ENCODE measurements at regions not wholly inside any gene's neighbourhood (a gene's known extent, or its start where the extent isn't known, plus 50 kb on each side); places are given as distances from the start of the nearest gene placed in this dataset.
"Not testable (repeated sequence)": the region's sequence is repeated elsewhere in the genome, so short reads cannot be mapped to it uniquely, and the experiment has no call there.

DNA sequence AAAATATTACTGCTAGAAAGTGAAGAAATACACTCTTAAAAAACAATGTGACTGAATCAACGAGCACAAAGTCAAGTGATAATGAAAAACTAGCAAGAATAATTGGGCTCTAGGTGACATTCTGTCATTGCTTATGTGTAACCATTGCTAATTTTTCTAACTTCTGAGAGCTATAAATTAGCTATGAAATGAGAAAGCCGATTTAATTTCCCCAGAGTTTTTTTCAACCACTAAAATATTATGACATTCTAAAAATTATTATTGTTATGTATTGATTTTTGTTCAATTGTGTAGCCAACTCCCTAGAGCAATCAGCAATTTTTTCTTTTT, 458.6 kb upstream of the ATXN8OS start:
- DNase-seq (ENCODE audit: low read depth in 3 of 3, low spot score in 2 of 3): no peak

DNA sequence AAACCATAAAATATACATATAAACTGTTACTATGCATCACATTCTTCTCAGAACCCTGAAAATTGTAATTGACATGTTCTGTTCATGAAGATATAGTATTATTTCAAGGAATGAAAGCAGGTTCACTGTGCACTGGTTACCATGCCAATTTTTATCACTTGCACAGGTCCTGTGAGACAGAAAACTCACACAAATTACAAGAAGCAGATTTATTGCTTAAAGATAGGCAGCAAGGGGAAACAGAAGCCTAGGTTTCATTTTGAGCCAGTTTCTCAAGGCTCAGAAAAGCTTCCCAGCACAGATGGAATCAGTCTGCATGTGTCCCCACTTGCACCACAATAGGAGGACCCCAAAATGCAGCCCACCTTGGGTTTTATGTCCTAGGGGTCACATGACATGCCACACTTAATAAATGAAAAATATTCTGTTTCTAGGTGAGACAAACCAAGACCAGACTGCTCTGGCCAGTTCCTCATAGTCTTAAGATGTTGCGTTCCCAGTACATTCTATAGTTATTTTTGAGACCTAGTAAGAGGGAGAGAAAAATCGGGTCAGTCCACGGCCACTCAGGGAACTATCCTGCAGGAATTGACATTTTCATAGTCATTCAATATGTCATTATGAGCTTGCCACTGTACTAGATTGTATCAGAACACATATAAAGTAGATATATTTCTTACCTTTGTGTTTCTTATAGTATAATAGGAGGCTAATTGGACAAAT, 459.1 kb upstream of the ATXN8OS start:
- DNase-seq (ENCODE audit: low read depth in 3 of 3, low spot score in 2 of 3): no peak

DNA sequence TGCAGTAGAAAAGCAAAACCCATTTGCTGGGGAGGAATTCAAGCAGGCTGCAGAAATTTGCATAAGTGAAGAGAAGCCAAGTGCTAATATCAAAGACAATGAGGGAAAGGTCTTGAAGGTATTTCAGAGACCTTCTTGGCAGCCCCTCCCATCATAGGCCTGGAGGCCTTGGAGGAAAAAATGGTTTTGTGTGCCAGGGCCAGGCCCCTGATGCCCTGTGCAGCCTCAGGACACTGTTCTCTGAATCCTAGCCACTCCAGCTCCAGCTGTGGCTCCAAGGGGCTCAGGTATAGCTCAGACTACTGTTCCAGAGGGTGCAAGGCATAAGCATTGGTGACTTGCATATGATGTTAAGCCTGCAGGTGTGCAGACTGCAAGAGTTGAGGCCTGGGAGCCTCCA, 463.2 kb upstream of the ATXN8OS start:
- DNase-seq (ENCODE audit: low read depth in 3 of 3, low spot score in 2 of 3): no peak

DNA sequence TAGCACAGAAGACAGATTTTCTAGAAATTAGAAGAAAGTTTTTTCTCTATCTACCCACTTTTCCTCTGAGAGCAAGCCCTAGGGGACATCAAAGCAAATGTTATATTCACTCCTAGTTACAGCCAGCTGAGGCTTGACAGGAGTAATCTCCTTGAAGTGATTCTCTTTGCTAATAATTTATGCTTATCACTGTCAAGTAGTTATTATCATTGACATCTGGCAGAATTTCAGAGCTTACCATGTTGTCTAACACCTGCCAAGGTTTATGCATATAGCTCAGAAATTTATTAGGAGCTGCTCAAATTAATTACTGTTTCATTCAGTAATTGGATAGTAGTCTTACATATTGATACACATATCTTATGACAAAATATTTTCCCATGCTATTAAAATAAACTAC, 465.9 kb upstream of the ATXN8OS start:
- no peak for DNase-seq (ENCODE audit: low read depth in 3 of 3, low spot score in 2 of 3)

DNA sequence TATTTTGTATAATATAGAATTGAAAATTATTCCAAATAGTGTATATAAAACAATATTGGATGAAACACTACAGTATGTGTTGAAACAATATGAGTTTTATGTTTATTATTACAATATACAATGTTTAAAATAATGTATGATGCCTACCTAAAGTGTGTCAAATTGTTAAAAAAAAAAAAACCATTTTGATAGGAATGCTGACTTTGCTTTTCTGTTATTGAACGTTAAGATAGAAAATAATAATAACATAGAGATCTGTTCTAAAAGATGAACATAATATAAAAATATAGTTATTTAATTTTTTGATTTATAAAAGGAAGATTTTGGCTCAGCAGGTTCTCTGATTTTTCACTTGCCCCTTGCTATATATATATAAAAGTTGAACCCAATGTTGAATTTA, 474.6 kb upstream of the ATXN8OS start:
- DNase-seq (ENCODE audit: low read depth in 3 of 3, low spot score in 2 of 3): no peak

GRCh38 chr13:69623973-69624372, 483.7 kb upstream of the ATXN8OS start:
- DNase-seq (ENCODE audit: low read depth in 3 of 3, low spot score in 2 of 3): no peak

- DNase-seq (ENCODE audit: low read depth in 3 of 3, low spot score in 2 of 3): no peak
These were observed 488.0 kb upstream of the ATXN8OS start for GRCh38 chr13:69619651-69620050.

GRCh38 chr13:69618838-69619237, 488.8 kb upstream of the ATXN8OS start:
- DNase-seq (ENCODE audit: low read depth in 3 of 3, low spot score in 2 of 3): no peak

GRCh38 chr13:69618393-69618792, 489.2 kb upstream of the ATXN8OS start:
- DNase-seq (ENCODE audit: low read depth in 3 of 3, low spot score in 2 of 3): no peak

- no peak for DNase-seq (ENCODE audit: low read depth in 3 of 3, low spot score in 2 of 3)
These were observed 490.0 kb upstream of the ATXN8OS start for GRCh38 chr13:69617587-69617986.

GRCh38 chr13:69616396-69616795, 491.2 kb upstream of the ATXN8OS start:
- no peak for DNase-seq (ENCODE audit: low read depth in 3 of 3, low spot score in 2 of 3)

DNA sequence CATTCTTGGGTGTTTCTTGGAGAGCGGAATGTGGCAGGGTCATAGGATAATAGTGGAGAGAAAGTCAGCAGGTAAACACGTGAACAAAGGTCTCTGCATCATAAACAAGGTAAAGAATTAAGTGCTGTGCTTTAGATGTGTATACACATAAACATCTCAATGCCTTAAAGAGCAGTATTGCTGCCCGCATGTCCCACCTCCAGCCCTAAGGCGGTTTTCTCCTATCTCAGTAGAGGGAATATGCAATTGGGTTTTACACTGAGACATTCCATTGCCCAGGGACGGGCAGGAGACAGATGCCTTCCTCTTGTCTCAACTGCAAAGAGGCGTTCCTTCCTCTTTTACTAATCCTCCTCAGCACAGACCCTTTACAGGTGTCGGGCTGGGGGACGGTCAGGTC, 492.6 kb upstream of the ATXN8OS start:
- DNase-seq (ENCODE audit: low read depth in 3 of 3, low spot score in 2 of 3): not testable (repeated sequence)

GRCh38 chr13:69604698-69605097, 502.9 kb upstream of the ATXN8OS start:
- DNase-seq (ENCODE audit: low read depth in 3 of 3, low spot score in 2 of 3): no peak

GRCh38 chr13:69603144-69603853, 504.3 kb upstream of the ATXN8OS start:
- DNase-seq (ENCODE audit: low read depth in 3 of 3, low spot score in 2 of 3): no peak

GRCh38 chr13:69601661-69602060, 506.0 kb upstream of the ATXN8OS start:
- DNase-seq (ENCODE audit: low read depth in 3 of 3, low spot score in 2 of 3): no peak

DNA sequence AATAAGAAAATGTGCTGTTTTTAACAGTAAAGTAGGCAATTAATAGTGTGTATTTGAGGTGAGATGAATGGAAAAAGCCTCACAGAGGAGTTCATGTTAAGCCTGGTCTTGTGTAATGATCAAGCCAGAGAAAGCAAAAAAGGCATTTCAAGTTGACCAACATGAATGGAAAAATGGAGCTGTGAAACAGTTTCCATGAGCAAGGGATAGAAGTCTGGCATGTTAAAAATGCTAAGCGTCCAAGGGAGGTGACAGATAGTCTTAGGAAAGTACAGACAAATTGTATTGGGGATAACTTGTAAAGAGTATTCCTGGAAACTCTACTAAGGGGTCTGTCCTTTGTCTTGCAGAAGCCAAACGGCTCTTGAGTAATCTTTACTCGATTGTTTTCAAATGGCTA, 506.8 kb upstream of the ATXN8OS start:
- DNase-seq (ENCODE audit: low read depth in 3 of 3, low spot score in 2 of 3): no peak

GRCh38 chr13:69597088-69597487, 510.5 kb upstream of the ATXN8OS start:
- DNase-seq (ENCODE audit: low read depth in 3 of 3, low spot score in 2 of 3): no peak

DNA sequence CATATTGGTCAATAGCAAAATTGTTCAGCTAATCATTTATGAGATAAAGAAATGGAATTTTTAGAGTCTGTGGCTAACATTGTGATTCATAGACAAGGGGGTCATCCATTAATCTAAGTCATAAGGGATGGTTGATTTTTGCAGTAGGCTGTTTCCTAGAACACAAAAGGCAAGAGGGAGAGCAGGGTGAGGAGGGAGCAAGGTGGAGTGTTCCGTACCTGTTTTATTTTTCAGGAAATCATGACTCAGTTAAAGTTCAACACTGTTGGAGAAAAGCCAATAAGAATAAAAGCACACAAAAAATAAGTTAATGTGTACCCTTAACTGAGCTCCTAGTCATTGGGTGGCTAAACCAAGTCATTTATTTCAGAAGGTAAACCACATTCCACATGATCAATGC, 512.4 kb upstream of the ATXN8OS start:
- DNase-seq (ENCODE audit: low read depth in 3 of 3, low spot score in 2 of 3): no peak

DNA sequence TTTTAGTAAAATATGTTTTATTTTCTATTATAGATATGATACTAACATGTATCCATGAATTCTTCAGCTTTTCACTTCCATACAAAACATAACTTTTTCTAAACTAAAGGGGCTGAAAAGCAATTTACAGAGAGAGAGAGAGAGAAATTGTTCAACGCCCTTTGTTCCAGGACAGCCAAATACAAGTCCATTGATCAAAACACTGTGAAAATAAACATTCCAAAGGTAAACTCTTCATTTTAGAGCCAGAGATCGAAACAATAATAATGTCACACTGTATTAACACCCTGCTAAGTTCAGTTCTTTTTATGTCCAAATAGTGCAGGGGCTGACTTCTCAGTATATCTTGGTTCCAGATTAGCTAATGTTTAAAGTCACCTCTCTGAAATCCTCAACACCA, 516.2 kb upstream of the ATXN8OS start:
- DNase-seq (ENCODE audit: low read depth in 3 of 3, low spot score in 2 of 3): no peak

- DNase-seq (ENCODE audit: low read depth in 3 of 3, low spot score in 2 of 3): no peak
These were observed 517.9 kb upstream of the ATXN8OS start for GRCh38 chr13:69589531-69590235.

GRCh38 chr13:69585656-69586055, 522.0 kb upstream of the ATXN8OS start:
- no peak for DNase-seq (ENCODE audit: low read depth in 3 of 3, low spot score in 2 of 3)

DNA sequence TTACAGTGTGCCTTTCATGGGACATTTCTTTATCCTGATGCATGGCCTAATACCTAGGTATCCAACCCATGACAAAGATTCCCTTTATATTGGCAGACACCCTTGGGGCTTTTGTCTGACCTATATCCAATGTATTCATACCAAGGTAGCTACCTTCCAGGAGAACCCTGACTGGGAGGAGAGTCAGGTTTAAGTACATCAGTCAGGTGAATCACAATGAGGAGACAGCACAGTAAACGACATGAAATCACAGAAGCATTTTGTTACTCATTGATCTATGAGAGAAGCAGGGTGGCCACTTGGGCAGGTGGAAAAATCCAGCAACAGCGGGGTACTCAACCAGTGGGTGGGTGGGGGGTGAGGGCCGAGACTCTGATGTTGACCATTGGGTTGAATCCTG, 527.4 kb upstream of the ATXN8OS start:
- DNase-seq (ENCODE audit: low read depth in 3 of 3, low spot score in 2 of 3): no peak

Data from right renal cortex interstitium (tissue), 3 donors.